GM23338 (cell line): ENCODE measurements at regions not wholly inside any gene's neighbourhood (a gene's known extent, or its start where the extent isn't known, plus 50 kb on each side); places are given as distances from the start of the nearest gene placed in this dataset.

ENCODE experiments used
- ATAC-seq: fragments of 200-7000 bp; cut with Tn5 transposase; 3 replicates; pipeline ENCODE4 v1.9.1; 2020
- DNase-seq: peaks from one replicate; pipeline ENCODE4 v3.0.0-alpha.2; 2015; ENCODE audit warnings: low spot score
- H2AFZ ChIP-seq: fragments of 200-600 bp; sonication (generic); 2 replicates; pipeline ENCODE4 v1.8.0; 2016; ENCODE audit warnings: antibody characterized with exemption, mild to moderate bottlenecking, moderate library complexity
- H3F3A ChIP-seq: fragments of 200-600 bp; sonication (generic); replicated peaks from 2 replicates; pipeline ENCODE4 v1.8.0; 2017; ENCODE audit warnings: antibody characterized with exemption, mixed run types, low read depth
- H3K27ac ChIP-seq: fragments of 200-600 bp; sonication (generic); 2 replicates; pipeline ENCODE4 v1.6.1; 2016; ENCODE audit warnings: low read depth
- H3K27me3 ChIP-seq: fragments of 200-600 bp; sonication (generic); 2 replicates; pipeline ENCODE4 v1.8.0; 2016; ENCODE audit warnings: mild to moderate bottlenecking, mixed run types, moderate library complexity; ENCODE audit not compliant: insufficient read depth
- H3K36me3 ChIP-seq: fragments of 200-600 bp; sonication (generic); 2 replicates; pipeline ENCODE4 v1.8.0; 2016; ENCODE audit warnings: mild to moderate bottlenecking; ENCODE audit not compliant: insufficient read depth
- H3K4me1 ChIP-seq: fragments of 200-600 bp; sonication (generic); 2 replicates; pipeline ENCODE4 v1.8.0; 2016; ENCODE audit warnings: mild to moderate bottlenecking, moderate library complexity; ENCODE audit not compliant: insufficient read depth
- H3K4me2 ChIP-seq: fragments of 200-600 bp; sonication (generic); 2 replicates; pipeline ENCODE4 v1.7.1; 2017; ENCODE audit warnings: mixed run types
- H3K4me3 ChIP-seq: fragments of 200-600 bp; sonication (generic); 2 replicates; pipeline ENCODE4 v1.6.1; 2016; ENCODE audit warnings: mixed run types
- H3K79me2 ChIP-seq: fragments of 200-600 bp; sonication (generic); replicated peaks from 2 replicates; pipeline ENCODE4 v1.8.0; 2017; ENCODE audit warnings: mild to moderate bottlenecking; ENCODE audit not compliant: insufficient read depth
- H3K9me2 ChIP-seq: fragments of 200-600 bp; sonication (generic); 2 replicates; pipeline ENCODE4 v1.8.0; 2017; ENCODE audit not compliant: insufficient read depth
- H4K20me1 ChIP-seq: fragments of 200-600 bp; sonication (generic); replicated peaks from 2 replicates; pipeline ENCODE4 v1.8.0; 2017; ENCODE audit warnings: mild to moderate bottlenecking; ENCODE audit not compliant: insufficient read depth
- H3K27ac Mint-ChIP-seq: 2 replicates; pipeline ENCODE4 v1.8.0; 2020; ENCODE audit warnings: inconsistent platforms, mild to moderate bottlenecking, moderate library complexity, mixed read lengths
- H3K27me3 Mint-ChIP-seq: 3 replicates; pipeline ENCODE4 v1.8.0; 2022; ENCODE audit warnings: low read depth, mild to moderate bottlenecking, moderate library complexity, mixed read lengths, inconsistent platforms; ENCODE audit not compliant: insufficient read depth, poor library complexity
- H3K36me3 Mint-ChIP-seq: 3 replicates; pipeline ENCODE4 v1.8.0; 2021; ENCODE audit warnings: low read depth, mild to moderate bottlenecking, inconsistent platforms, moderate library complexity, mixed read lengths
- H3K4me1 Mint-ChIP-seq: 3 replicates; pipeline ENCODE4 v1.8.0; 2020; ENCODE audit warnings: mild to moderate bottlenecking, inconsistent platforms, mixed read lengths
- H3K4me3 Mint-ChIP-seq: 3 replicates; pipeline ENCODE4 v1.8.0; 2021; ENCODE audit warnings: moderate library complexity, mild to moderate bottlenecking, inconsistent platforms, mixed read lengths
- H3K9me3 Mint-ChIP-seq: 3 replicates; pipeline ENCODE4 v1.8.0; 2020; ENCODE audit warnings: moderate library complexity, mild to moderate bottlenecking, inconsistent platforms, mixed read lengths
- CREB1 ChIP-seq: fragments of 250-450 bp; sonication (Bioruptor Pico); IDR thresholded peaks from 2 replicates; pipeline ENCODE4 v1.5.0; 2020; ENCODE audit warnings: low read depth, mild to moderate bottlenecking, moderate library complexity
- EZH2 ChIP-seq: fragments of 200-600 bp; sonication (generic); IDR thresholded peaks from one replicate; pipeline ENCODE4 v1.8.0; 2017; ENCODE audit warnings: antibody characterized with exemption, mild to moderate bottlenecking, low read depth; ENCODE audit not compliant: unreplicated experiment
- EZH2phosphoT487 ChIP-seq: fragments of 200-600 bp; sonication (generic); IDR thresholded peaks from one replicate; pipeline ENCODE4 v1.8.1; 2018; ENCODE audit warnings: antibody characterized with exemption; ENCODE audit not compliant: unreplicated experiment
- JUNB ChIP-seq: IDR thresholded peaks from one replicate; pipeline ENCODE4 v1.6.1; 2016; ENCODE audit warnings: antibody characterized with exemption; ENCODE audit not compliant: unreplicated experiment
- NANOG ChIP-seq: IDR thresholded peaks from 2 replicates; pipeline ENCODE4 v1.6.1; 2016; ENCODE audit warnings: antibody characterized with exemption, borderline replicate concordance
- POLR2AphosphoS5 ChIP-seq: IDR thresholded peaks from 2 replicates; pipeline ENCODE4 v1.6.1; 2016; ENCODE audit warnings: antibody characterized with exemption, low read depth
- STAT1 ChIP-seq: IDR thresholded peaks from one replicate; pipeline ENCODE4 v1.6.1; 2016; ENCODE audit warnings: antibody characterized with exemption; ENCODE audit not compliant: unreplicated experiment
- ZNF114 ChIP-seq: fragments of 250-450 bp; sonication (Bioruptor Pico); IDR thresholded peaks from 2 replicates; pipeline ENCODE4 v1.5.0; 2020; ENCODE audit warnings: mild to moderate bottlenecking, moderate library complexity
- ZNF331 ChIP-seq: fragments of 250-450 bp; sonication (Bioruptor Pico); IDR thresholded peaks from 2 replicates; pipeline ENCODE4 v1.5.0; 2020; ENCODE audit warnings: low read depth, mild to moderate bottlenecking, moderate library complexity
- TF ChIP-seq, protein P1 (sequence below), 2 experiments: fragments of 200-600 bp in 1 of 2; sonication (generic) in 1 of 2; conservative IDR thresholded peaks; 2 replicates each; pipeline versions ENCODE4 v1.5.1 to v1.6.1; 2016 to 2017; ENCODE audit warnings: antibody characterized with exemption in 2 of 2, low read depth in 2 of 2, mild to moderate bottlenecking in 2 of 2, moderate library complexity in 1 of 2
- TF ChIP-seq, protein P2 (sequence below): fragments of 250-450 bp; sonication (Bioruptor Pico); IDR thresholded peaks from 2 replicates; pipeline ENCODE4 v1.5.0; 2020; ENCODE audit warnings: mild to moderate bottlenecking, moderate library complexity
- TF ChIP-seq, protein P3 (sequence below): IDR thresholded peaks from one replicate; pipeline ENCODE4 v1.6.1; 2018; ENCODE audit warnings: antibody characterized with exemption; ENCODE audit not compliant: unreplicated experiment
- TF ChIP-seq, protein P4 (sequence below): IDR thresholded peaks from 2 replicates; pipeline ENCODE4 v1.6.1; 2016; ENCODE audit warnings: antibody characterized with exemption

DNA sequence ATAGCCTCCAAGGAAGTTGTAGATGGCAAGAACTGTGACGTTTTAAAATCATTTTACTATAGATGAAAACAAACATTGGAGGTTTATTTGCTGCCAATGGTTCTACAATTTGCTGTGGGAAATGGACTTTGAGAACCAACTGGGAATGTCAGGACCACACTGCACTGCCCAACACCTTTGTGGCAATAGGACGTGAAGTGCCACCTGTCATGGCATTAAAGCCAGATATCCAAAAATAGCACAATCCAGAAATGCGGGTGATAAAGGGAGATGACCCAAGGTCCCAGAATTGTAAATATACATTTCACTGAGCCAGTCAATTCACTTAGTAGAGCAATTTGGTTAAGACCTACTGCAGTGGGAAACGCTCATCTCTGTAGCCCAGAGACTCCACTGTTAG lies 116.4 kb downstream of the MPP7 start:
- Mint-ChIP-seq H3K4me3 (no peak overlapping the region), H3K36me3 (no peaks in the 10 kb centered on the region), H3K9me3 (no peaks in the 10 kb centered on the region)

More for the DNA sequence above, 116.4 kb downstream of the MPP7 start:
- H4K20me1 ChIP-seq: no peaks in the 10 kb centered on the region
- no peaks in the 10 kb centered on the region for H3K36me3 ChIP-seq
- no peaks in the 10 kb centered on the region for H3K79me2 ChIP-seq
- ATAC-seq (no peak), DNase-seq (no peak)
- Mint-ChIP-seq H3K27me3 (no peaks in the 10 kb centered on the region), H3K27ac (no peak overlapping the region), H3K4me1 (no peaks in the 10 kb centered on the region)
- H3K27ac ChIP-seq: no peak overlapping the region
- no peak overlapping the region for H3K4me2 ChIP-seq
- no peaks in the 10 kb centered on the region for H3K4me1 ChIP-seq
- H2AFZ ChIP-seq: no peak overlapping the region
- H3K27me3 ChIP-seq: no peaks in the 10 kb centered on the region
- H3F3A ChIP-seq: no peaks in the 10 kb centered on the region
- no peak for TF ChIP-seq CREB1 (CRISPR knock-in tag)
- no peak for TF ChIP-seq EZH2
- no peak for TF ChIP-seq EZH2phosphoT487
- TF ChIP-seq, protein P1, sequence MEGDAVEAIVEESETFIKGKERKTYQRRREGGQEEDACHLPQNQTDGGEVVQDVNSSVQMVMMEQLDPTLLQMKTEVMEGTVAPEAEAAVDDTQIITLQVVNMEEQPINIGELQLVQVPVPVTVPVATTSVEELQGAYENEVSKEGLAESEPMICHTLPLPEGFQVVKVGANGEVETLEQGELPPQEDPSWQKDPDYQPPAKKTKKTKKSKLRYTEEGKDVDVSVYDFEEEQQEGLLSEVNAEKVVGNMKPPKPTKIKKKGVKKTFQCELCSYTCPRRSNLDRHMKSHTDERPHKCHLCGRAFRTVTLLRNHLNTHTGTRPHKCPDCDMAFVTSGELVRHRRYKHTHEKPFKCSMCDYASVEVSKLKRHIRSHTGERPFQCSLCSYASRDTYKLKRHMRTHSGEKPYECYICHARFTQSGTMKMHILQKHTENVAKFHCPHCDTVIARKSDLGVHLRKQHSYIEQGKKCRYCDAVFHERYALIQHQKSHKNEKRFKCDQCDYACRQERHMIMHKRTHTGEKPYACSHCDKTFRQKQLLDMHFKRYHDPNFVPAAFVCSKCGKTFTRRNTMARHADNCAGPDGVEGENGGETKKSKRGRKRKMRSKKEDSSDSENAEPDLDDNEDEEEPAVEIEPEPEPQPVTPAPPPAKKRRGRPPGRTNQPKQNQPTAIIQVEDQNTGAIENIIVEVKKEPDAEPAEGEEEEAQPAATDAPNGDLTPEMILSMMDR (conservative IDR thresholded peaks at IDR 0.05; ENCODE audit: low read depth in 2 of 2): no peak
- no peak for TF ChIP-seq JUNB
- TF ChIP-seq, protein P2, sequence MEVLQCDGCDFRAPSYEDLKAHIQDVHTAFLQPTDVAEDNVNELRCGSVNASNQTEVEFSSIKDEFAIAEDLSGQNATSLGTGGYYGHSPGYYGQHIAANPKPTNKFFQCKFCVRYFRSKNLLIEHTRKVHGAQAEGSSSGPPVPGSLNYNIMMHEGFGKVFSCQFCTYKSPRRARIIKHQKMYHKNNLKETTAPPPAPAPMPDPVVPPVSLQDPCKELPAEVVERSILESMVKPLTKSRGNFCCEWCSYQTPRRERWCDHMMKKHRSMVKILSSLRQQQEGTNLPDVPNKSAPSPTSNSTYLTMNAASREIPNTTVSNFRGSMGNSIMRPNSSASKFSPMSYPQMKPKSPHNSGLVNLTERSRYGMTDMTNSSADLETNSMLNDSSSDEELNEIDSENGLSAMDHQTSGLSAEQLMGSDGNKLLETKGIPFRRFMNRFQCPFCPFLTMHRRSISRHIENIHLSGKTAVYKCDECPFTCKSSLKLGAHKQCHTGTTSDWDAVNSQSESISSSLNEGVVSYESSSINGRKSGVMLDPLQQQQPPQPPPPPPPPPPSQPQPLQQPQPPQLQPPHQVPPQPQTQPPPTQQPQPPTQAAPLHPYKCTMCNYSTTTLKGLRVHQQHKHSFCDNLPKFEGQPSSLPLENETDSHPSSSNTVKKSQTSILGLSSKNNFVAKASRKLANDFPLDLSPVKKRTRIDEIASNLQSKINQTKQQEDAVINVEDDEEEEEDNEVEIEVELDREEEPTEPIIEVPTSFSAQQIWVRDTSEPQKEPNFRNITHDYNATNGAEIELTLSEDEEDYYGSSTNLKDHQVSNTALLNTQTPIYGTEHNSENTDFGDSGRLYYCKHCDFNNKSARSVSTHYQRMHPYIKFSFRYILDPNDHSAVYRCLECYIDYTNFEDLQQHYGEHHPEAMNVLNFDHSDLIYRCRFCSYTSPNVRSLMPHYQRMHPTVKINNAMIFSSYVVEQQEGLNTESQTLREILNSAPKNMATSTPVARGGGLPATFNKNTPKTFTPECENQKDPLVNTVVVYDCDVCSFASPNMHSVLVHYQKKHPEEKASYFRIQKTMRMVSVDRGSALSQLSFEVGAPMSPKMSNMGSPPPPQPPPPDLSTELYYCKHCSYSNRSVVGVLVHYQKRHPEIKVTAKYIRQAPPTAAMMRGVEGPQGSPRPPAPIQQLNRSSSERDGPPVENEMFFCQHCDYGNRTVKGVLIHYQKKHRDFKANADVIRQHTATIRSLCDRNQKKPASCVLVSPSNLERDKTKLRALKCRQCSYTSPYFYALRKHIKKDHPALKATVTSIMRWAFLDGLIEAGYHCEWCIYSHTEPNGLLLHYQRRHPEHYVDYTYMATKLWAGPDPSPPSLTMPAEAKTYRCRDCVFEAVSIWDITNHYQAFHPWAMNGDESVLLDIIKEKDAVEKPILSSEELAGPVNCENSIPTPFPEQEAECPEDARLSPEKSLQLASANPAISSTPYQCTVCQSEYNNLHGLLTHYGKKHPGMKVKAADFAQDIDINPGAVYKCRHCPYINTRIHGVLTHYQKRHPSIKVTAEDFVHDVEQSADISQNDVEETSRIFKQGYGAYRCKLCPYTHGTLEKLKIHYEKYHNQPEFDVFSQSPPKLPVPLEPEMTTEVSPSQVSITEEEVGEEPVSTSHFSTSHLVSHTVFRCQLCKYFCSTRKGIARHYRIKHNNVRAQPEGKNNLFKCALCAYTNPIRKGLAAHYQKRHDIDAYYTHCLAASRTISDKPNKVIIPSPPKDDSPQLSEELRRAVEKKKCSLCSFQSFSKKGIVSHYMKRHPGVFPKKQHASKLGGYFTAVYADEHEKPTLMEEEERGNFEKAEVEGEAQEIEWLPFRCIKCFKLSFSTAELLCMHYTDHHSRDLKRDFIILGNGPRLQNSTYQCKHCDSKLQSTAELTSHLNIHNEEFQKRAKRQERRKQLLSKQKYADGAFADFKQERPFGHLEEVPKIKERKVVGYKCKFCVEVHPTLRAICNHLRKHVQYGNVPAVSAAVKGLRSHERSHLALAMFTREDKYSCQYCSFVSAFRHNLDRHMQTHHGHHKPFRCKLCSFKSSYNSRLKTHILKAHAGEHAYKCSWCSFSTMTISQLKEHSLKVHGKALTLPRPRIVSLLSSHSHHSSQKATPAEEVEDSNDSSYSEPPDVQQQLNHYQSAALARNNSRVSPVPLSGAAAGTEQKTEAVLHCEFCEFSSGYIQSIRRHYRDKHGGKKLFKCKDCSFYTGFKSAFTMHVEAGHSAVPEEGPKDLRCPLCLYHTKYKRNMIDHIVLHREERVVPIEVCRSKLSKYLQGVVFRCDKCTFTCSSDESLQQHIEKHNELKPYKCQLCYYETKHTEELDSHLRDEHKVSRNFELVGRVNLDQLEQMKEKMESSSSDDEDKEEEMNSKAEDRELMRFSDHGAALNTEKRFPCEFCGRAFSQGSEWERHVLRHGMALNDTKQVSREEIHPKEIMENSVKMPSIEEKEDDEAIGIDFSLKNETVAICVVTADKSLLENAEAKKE (CRISPR knock-in tag): no peak
- TF ChIP-seq, protein P3, sequence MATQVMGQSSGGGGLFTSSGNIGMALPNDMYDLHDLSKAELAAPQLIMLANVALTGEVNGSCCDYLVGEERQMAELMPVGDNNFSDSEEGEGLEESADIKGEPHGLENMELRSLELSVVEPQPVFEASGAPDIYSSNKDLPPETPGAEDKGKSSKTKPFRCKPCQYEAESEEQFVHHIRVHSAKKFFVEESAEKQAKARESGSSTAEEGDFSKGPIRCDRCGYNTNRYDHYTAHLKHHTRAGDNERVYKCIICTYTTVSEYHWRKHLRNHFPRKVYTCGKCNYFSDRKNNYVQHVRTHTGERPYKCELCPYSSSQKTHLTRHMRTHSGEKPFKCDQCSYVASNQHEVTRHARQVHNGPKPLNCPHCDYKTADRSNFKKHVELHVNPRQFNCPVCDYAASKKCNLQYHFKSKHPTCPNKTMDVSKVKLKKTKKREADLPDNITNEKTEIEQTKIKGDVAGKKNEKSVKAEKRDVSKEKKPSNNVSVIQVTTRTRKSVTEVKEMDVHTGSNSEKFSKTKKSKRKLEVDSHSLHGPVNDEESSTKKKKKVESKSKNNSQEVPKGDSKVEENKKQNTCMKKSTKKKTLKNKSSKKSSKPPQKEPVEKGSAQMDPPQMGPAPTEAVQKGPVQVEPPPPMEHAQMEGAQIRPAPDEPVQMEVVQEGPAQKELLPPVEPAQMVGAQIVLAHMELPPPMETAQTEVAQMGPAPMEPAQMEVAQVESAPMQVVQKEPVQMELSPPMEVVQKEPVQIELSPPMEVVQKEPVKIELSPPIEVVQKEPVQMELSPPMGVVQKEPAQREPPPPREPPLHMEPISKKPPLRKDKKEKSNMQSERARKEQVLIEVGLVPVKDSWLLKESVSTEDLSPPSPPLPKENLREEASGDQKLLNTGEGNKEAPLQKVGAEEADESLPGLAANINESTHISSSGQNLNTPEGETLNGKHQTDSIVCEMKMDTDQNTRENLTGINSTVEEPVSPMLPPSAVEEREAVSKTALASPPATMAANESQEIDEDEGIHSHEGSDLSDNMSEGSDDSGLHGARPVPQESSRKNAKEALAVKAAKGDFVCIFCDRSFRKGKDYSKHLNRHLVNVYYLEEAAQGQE: no peak
- no peak for TF ChIP-seq POLR2AphosphoS5
- TF ChIP-seq ZNF331: no peak
- TF ChIP-seq STAT1: no peak
- TF ChIP-seq ZNF114 (CRISPR knock-in tag): no peak
- no peak for TF ChIP-seq NANOG
- TF ChIP-seq, protein P4, sequence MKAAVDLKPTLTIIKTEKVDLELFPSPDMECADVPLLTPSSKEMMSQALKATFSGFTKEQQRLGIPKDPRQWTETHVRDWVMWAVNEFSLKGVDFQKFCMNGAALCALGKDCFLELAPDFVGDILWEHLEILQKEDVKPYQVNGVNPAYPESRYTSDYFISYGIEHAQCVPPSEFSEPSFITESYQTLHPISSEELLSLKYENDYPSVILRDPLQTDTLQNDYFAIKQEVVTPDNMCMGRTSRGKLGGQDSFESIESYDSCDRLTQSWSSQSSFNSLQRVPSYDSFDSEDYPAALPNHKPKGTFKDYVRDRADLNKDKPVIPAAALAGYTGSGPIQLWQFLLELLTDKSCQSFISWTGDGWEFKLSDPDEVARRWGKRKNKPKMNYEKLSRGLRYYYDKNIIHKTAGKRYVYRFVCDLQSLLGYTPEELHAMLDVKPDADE: no peak
- no peak overlapping the region for H3K4me3 ChIP-seq
- no peaks in the 10 kb centered on the region for H3K9me2 ChIP-seq
